ENCODE measurements at regions not wholly inside any gene's neighbourhood (a gene's known extent, or its start where the extent isn't known, plus 50 kb on each side); places are given as distances from the start of the nearest gene placed in this dataset.

GRCh38 chr14:101246894-101247841 is 314.1 kb upstream of the DIO3 start:
- DNase-seq = no peak
- no peak overlapping the region for H3K4me3 Mint-ChIP-seq
- 95% methylated on average over 22 of the region's 26 CpGs for WGBS (ENCODE audit: insufficient coverage)
- H3K27me3 Mint-ChIP-seq (ENCODE audit: low read depth in 3 of 3) = peaks cover 0 to 2% (median 2%) of the 10 kb centered on the region in 3 donors
- peaks cover 0 to 8% (median 0%) of the 10 kb centered on the region in 7 donors for H3K9me3 Mint-ChIP-seq
- Histone ChIP-seq H3K79me2 (ENCODE audit: insufficient read depth, low read length) (no peaks in the 10 kb centered on the region), H3K4me2 (replicated peaks; ENCODE audit: extremely low read depth, low read length, poor library complexity, severe bottlenecking) (no peak overlapping the region), H3K9ac (ENCODE audit: insufficient read depth, low read length, poor library complexity, severe bottlenecking) (no peak overlapping the region), H3K36me3 (replicated peaks in 1 of 2; ENCODE audit: control insufficient read depth in 1 of 2, insufficient read depth in 2 of 2, low read length in 2 of 2) (no peaks in the 10 kb centered on the region), H3K9me3 (replicated peaks in 1 of 2; ENCODE audit: control insufficient read depth in 1 of 2, insufficient read depth in 1 of 2, low read length in 2 of 2) (no peaks in the 10 kb centered on the region), H3K4me3 (replicated peaks in 1 of 3; ENCODE audit: low read depth in 2 of 3, low read length in 3 of 3) (no peak overlapping the region), H3K4me1 (ENCODE audit: control insufficient read depth in 1 of 2, insufficient read depth in 2 of 2, low read length in 2 of 2) (no peaks in the 10 kb centered on the region), H2AFZ (ENCODE audit: insufficient read depth, low read depth, low read length, poor library complexity, severe bottlenecking) (no peak overlapping the region), H3K27me3 (ENCODE audit: control insufficient read depth in 2 of 2, insufficient read depth in 2 of 2, low read length in 2 of 2) (peaks cover 0 to 2% of the 10 kb centered on the region in 2 donors), H3K27ac (ENCODE audit: low read depth in 1 of 2, low read length in 2 of 2) (no peak overlapping the region), H4K20me1 (ENCODE audit: insufficient read depth, low read length) (no peaks in the 10 kb centered on the region)
- no peaks in the 10 kb centered on the region for H3K4me1 Mint-ChIP-seq
- intact Hi-C loops (cut with micrococcal nuclease) = no loop called here
- H3K27ac Mint-ChIP-seq = no peak overlapping the region
- H3K36me3 Mint-ChIP-seq = no peaks in the 10 kb centered on the region
- TF ChIP-seq CTCF (IDR thresholded peaks at IDR 0.05) = no peak

DNA sequence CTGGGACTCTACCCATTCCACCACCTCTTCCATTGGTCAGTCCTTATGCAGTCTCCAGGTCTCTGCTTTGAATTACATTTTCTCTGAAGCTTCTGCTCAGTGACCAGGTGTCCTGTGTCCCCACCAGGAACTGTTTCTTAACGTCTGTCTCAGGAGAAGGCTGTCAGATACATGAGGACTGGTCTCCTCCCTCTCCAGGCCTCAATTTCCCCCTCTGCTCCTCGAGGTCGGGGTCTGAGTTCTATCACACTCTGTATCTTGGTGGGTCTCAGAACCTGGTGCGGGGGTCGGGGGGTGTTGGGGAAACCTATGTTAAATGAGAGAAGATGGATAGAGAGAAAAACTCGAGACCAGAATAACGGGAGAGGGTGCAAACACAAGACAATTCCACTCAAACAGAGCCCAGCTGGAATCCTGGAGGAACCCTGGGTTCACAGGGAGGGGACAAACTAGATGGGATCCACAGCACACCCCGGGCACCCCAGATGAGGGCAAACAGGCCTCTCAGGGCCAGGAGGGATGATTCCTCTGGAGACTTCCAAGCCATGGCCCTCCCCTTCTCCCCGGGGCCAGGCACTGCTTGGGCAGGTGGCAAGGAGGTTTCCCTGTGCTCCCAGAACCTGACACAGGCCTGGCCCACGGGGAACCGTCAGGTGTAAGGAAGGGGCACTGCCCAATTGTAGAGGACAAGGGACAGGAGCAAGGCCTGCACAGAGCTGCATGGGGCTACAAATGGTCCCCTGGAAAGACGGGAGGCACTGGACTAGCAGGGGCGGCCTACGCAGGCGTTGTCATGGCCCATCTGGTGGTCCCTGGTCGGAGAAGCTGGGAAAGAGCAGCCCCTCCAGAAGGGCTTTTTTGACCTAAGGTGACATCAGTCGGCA is 313.2 kb upstream of the DIO3 start:
- Histone ChIP-seq H3K9me3 (replicated peaks in 1 of 2; ENCODE audit: control insufficient read depth in 1 of 2, insufficient read depth in 1 of 2, low read length in 2 of 2) (no peaks in the 10 kb centered on the region), H3K4me2 (replicated peaks; ENCODE audit: extremely low read depth, low read length, poor library complexity, severe bottlenecking) (no peak overlapping the region), H2AFZ (ENCODE audit: insufficient read depth, low read depth, low read length, poor library complexity, severe bottlenecking) (no peak overlapping the region), H3K36me3 (replicated peaks in 1 of 2; ENCODE audit: control insufficient read depth in 1 of 2, insufficient read depth in 2 of 2, low read length in 2 of 2) (no peaks in the 10 kb centered on the region), H3K4me3 (replicated peaks in 1 of 3; ENCODE audit: low read depth in 2 of 3, low read length in 3 of 3) (no peak overlapping the region), H3K9ac (ENCODE audit: insufficient read depth, low read length, poor library complexity, severe bottlenecking) (no peak overlapping the region), H3K27me3 (ENCODE audit: control insufficient read depth in 2 of 2, insufficient read depth in 2 of 2, low read length in 2 of 2) (peaks cover 0 to 2% of the 10 kb centered on the region in 2 donors), H3K4me1 (ENCODE audit: control insufficient read depth in 1 of 2, insufficient read depth in 2 of 2, low read length in 2 of 2) (no peaks in the 10 kb centered on the region), H4K20me1 (ENCODE audit: insufficient read depth, low read length) (no peaks in the 10 kb centered on the region), H3K79me2 (ENCODE audit: insufficient read depth, low read length) (no peaks in the 10 kb centered on the region), H3K27ac (ENCODE audit: low read depth in 1 of 2, low read length in 2 of 2) (no peak overlapping the region)
- Mint-ChIP-seq H3K36me3 (no peaks in the 10 kb centered on the region), H3K9me3 (peaks cover 0 to 8% (median 0%) of the 10 kb centered on the region in 7 donors), H3K27me3 (ENCODE audit: low read depth in 3 of 3) (peaks cover 0 to 2% (median 2%) of the 10 kb centered on the region in 3 donors), H3K4me1 (no peaks in the 10 kb centered on the region), H3K27ac (no peak overlapping the region), H3K4me3 (no peak overlapping the region)
- WGBS (ENCODE audit: insufficient coverage) = 87% methylated on average over 9 of the region's 17 CpGs
- TF ChIP-seq CTCF (IDR thresholded peaks at IDR 0.05) = no peak
- DNase-seq = no peak
- intact Hi-C loops (cut with micrococcal nuclease) = no loop called here

Measured in CD14-positive monocyte (primary cell).